HG03432 (cell line): ENCODE measurements at regions not wholly inside any gene's neighbourhood (a gene's known extent, or its start where the extent isn't known, plus 50 kb on each side); places are given as distances from the start of the nearest gene placed in this dataset.

Experiments used
- ATAC-seq: cut with Tn5 transposase; IDR thresholded peaks from one replicate; pipeline ENCODE4 v1.9.1; 2021; ENCODE audit warnings: mild to moderate bottlenecking, moderate library complexity; ENCODE audit not compliant: unreplicated experiment

DNA sequence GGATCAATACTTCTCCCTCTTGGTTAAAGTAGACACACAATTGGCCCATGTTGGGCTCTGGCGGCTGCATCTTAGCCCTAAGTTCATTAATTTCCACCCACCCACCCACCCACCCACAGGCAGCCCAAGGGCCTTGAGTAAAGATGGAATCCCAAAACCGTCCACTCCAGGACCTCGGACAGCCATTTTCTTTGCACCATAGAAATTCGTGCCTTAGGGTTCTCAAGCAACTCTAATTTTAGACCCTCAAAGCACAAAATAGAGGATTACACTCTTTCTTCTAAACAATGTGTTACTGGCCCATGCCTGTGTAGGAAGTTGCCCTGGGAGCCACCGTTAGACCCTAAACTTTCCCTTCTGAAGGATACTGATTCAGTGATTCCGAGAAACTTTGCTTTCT is 568.5 kb downstream of the IRX1 start:
- no peak for ATAC-seq

- no peak for ATAC-seq
Observed at GRCh38 chr5:4180703-4181102, 585.1 kb downstream of the IRX1 start.

- no peak for ATAC-seq
Observed at GRCh38 chr5:4182144-4182543, 586.5 kb downstream of the IRX1 start.

- ATAC-seq: no peak
Observed at GRCh38 chr5:4185127-4185526, 589.5 kb downstream of the IRX1 start.

DNA sequence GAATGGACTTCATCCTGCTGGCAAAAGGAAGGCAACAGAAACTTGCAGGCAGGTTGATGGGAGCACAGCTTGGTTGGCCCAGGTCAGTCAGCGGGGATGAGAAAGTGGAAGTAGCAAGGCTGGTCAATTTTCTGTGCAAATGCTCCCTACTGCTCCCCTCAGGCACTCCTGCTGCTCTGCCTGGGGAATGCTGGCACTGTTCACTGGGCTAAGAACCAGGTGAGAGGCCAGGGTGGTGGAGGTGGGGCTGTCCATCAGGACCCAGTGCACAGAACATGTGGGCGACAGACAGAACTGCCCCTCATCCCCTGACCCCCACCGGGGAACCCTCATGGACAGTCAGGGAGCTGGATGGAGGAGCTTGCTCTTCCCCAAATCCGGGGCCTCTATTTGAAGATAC is 593.1 kb downstream of the IRX1 start:
- no peak for ATAC-seq

DNA sequence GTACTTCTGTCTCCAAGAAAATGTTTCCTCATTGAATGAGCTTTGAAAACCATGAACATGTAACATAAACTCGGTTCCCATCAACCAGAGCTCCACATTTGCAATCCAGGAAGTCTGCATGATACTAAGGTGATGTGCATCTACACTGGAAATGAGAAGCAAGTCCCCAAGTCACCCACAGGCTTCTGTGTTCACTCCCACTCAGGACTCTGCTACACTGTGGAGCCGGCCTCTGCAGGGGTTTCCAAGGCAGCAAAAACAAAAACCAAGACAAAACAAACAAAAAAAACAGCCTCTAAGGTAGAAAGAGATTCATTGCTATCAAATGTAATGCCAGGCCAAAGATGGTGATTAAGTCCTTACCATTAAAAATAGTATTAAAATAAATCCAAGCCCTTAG is 593.7 kb downstream of the IRX1 start:
- no peak for ATAC-seq

- ATAC-seq: no peak
Observed at GRCh38 chr5:4191041-4191440, 595.4 kb downstream of the IRX1 start.

DNA sequence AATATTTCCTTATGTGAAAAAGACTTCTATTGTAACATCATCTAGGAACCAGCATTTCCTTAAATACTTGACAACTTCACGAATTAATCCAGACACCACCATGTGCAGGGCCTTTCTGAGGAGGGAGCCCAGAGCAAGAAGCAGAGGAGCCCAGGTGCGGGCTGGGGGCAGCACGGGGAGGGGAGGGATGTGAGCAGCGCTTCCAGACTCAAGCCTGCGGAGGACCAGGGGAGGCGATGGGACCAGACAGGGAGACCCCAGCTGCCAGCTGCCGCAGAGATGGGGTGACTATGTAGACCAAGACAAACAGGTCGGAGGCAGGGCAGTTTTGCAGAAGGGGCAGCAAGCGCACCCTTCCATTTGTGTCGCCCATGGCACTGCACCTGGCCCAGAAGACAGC is 596.1 kb downstream of the IRX1 start:
- ATAC-seq: no peak

- ATAC-seq: no peak
Observed at GRCh38 chr5:4192111-4192510, 596.5 kb downstream of the IRX1 start.

DNA sequence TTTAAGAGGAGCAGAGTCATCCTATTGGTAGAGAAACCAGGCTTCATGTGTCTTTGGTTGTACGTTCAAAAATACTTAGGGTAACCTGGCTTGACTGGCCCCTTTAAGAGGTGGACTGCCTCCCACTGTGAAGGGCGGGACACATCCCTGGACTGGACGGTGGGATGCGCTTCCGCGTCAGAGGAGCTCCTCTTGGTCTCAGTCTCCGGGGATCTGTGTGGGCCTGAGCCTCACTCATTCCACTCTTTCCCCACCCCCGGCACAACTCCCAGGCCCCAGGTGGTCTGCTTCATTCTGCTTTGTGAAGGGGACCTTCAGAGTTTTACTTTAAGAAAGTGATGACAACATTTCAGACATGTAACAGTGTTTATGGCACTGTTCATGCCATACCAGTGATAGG is 601.1 kb downstream of the IRX1 start:
- ATAC-seq: no peak

- no peak for ATAC-seq
Observed at GRCh38 chr5:4197151-4197550, 601.5 kb downstream of the IRX1 start.

GRCh38 chr5:4198461-4198860 is 602.8 kb downstream of the IRX1 start:
- no peak for ATAC-seq

- ATAC-seq: no peak
Observed at GRCh38 chr5:4199049-4199841, 603.6 kb downstream of the IRX1 start.

- ATAC-seq: no peak
Observed at GRCh38 chr5:4203146-4203545, 607.5 kb downstream of the IRX1 start.

- no peak for ATAC-seq
Observed at GRCh38 chr5:4204276-4205141, 608.9 kb downstream of the IRX1 start.

DNA sequence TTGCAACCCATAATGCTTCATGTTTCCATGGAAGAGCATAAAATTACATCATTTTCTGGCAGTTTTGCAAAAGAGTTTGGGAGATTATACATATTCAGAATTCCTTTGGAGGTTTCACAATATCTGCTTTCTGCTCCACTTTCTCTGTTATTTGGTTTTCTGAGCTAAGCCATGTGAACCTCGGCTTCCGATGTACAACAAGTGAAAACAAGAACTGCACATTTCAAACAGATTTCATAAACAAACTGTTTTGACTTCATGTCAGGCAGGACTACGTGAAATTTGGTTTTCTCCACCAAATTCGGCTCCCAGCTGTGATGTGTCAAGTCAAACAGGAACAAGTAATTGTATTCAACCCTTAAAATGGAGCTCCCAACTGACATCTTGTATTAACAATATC is 609.8 kb downstream of the IRX1 start:
- no peak for ATAC-seq

DNA sequence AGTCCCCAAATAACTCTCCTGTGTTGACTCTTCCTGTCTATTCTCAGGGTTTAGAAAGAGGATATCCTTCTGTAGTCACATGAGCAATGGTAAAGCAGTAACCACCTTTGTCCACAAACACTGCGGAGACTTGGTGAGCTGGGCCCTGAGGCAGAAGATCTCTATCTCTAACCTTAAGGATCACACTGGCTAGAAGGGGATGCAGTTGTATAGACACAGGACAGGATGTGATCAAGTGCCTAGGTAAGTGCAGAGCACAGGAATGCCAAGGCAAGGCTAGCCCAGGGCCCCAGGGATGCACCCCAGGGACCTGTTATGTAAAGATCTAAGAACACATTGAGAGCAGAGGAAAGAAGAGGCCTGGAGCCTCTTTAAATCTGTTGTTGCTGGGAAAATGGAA is 610.5 kb downstream of the IRX1 start:
- no peak for ATAC-seq

GRCh38 chr5:4207486-4207885 is 611.9 kb downstream of the IRX1 start:
- ATAC-seq: no peak

DNA sequence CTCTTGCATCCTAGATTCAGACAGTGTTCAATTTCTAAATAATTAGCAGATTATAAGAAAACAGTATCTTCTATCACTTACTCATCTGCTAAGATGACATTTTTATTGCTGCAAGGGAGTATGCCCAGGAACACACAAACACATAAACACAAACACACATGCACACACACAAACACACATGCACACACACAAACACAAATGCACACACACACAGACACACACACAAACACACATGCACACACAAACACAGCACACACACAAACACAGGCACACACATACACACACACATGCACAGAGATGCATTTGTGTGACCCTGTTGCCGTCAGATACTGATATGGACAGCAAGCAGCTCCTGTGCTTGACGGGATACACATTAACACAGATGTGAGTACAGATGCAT is 612.9 kb downstream of the IRX1 start:
- ATAC-seq: no peak

DNA sequence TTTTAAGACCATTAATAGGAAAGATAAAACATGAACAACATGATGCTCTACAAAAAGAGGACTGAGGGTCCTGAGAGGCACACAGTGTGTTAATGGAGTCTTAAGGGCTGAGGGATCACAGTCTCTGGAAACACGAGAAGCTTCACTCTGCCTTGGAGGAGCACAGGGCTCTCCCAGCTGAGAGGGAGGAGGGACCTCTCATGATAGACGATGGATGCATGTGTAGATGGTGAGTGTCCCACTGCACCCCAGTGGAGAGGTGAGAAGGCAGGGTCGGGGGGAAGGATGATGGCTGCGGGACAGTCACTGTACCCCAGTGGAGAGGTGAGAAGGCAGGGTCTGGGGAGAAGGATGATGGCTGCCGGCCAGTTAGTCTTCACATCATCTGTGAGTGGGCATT is 613.4 kb downstream of the IRX1 start:
- ATAC-seq: no peak

DNA sequence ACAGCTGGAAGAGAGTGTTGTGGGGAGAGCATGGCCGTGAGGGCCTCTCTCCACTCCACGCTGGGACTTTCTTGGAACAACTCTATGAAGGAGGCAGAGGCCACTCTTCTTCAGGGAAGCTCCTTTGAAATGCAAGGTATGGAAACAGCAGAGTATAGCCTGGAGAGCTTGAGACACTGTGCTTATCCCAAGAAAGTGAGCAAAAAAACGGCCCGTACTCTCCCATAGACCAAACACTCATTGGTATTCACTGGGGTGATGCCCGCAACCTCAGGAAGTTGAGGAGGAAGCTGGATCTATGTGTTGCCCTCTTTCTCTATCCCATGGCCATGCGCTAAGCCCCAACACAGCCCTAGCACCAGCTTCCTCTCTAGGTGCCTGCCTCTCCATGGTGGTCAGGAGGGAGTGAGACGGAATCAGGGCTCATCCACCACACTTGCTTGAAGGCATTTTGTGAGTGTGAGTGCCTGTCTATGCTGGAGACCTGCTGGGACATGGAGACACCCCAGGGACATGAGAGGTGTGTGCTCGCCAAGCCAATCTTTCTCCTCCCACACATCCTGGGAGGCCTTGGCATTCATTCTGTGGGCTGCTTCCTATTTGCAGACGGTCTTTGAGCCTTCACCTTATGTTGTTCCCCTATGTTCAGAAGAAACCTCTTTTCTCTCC is 616.6 kb downstream of the IRX1 start:
- ATAC-seq: no peak
